GM23248 (cell line): ENCODE measurements at regions not wholly inside any gene's neighbourhood (a gene's known extent, or its start where the extent isn't known, plus 50 kb on each side); places are given as distances from the start of the nearest gene placed in this dataset.

Experiments
- EZH2 ChIP-seq: fragments of 200-600 bp; sonication (generic); IDR thresholded peaks from 2 replicates; pipeline ENCODE4 v1.6.1; 2018; ENCODE audit warnings: antibody characterized with exemption, mild to moderate bottlenecking; ENCODE audit not compliant: insufficient read depth, poor library complexity, severe bottlenecking
- EZH2phosphoT487 ChIP-seq: fragments of 200-600 bp; sonication (generic); IDR thresholded peaks from 2 replicates; pipeline ENCODE4 v1.6.1; 2018; ENCODE audit warnings: antibody characterized with exemption, moderate library complexity, mild to moderate bottlenecking, low read depth; ENCODE audit not compliant: insufficient read depth

DNA sequence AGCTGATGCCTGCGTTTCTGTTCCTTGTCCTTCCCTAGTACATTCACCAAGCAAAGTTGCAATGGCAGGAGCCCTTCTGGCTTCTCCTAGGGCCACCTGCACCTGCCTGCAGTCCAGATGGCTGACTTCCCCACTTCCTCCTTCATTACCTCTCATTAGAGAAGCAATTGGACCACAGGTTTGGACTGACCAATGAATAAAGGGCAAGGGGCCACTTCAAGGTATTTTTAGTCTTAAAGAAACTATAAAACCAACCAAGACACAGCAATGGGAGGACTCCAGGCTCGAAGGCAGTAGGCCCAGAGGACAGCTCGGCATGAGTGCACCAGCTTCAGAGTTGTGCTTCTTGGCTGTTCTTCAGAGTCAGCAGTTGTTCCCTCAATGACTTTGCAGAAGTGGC lies 60.8 kb upstream of the ROR1 start:
- TF ChIP-seq EZH2 (no peak), EZH2phosphoT487 (no peak)
